SKM-1 (cell line): ENCODE measurements at regions not wholly inside any gene's neighbourhood (a gene's known extent, or its start where the extent isn't known, plus 50 kb on each side); places are given as distances from the start of the nearest gene placed in this dataset.

Experiments used
- DNase-seq: peaks from one replicate; lab custom pipeline; 2025; ENCODE audit not compliant: unreplicated experiment; lab: John Stamatoyannopoulos, UW

- no peak for DNase-seq
Measured at GRCh38 chr14:48456051-48456450, 780.6 kb upstream of the MDGA2 start.

DNA sequence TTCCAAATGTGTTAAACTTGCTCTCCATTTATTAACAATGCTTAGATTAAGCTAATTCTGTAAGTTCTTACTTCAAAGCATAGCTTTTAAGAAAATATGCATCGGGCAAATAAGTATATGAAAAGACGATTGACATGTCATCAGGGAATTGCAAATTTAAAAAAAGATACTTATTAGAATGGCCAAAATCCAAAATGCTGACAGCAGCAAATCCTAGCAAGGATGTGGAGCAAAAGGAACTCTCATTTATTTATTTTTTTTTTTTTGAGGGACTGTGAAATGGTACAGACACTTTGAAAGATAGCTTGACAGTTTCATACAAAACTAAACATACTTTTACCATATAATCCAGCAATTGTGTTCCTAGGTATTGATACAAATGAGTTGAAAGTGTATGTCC is 779.5 kb upstream of the MDGA2 start:
- no peak for DNase-seq

DNA sequence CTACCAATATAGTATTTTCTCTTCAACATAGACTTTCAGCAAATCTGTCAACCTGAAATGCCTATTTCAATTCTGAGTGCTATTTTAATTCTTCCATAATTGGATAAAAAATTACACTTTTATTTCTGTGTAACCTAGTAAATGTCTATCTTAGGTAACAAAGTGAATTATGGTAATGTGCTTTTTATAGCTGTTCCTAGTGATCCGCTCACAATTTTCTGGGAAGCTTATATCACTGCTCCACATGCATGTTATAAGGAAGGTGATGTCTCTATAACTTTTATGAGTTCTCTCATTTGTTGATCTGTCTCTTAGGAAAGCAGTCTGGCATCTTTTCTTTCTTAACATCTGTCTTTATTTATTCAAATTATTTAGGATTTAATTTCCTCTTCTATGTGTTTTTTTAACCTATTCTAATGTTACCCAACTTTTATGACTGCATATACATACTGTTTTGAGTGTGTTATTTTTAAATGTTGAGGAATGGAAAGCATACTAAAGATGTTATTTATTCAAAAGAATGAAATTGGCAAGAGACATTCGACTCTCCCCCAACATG is 777.1 kb upstream of the MDGA2 start:
- DNase-seq: no peak

DNA sequence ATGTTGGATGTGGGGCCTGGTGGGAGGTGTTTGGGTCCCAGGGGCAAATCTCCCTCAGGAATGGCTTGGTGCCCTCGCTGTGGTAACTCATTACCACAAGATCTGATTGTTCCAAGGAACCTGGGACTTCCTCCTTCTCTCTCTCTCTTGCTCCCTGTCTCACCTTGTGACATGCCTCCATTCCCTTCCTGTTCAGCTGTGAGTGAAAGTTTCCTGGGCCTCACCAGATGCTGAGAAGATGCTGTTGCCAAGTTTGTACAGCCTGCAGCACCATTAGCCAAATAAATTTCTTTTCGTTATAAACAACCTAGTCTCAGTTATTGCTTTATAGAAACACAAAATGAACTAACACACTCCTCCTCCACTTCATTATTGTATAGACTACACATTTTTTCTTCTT is 759.8 kb upstream of the MDGA2 start:
- no peak for DNase-seq

- DNase-seq: no peak
Measured at GRCh38 chr14:48430805-48431204, 755.4 kb upstream of the MDGA2 start.

DNA sequence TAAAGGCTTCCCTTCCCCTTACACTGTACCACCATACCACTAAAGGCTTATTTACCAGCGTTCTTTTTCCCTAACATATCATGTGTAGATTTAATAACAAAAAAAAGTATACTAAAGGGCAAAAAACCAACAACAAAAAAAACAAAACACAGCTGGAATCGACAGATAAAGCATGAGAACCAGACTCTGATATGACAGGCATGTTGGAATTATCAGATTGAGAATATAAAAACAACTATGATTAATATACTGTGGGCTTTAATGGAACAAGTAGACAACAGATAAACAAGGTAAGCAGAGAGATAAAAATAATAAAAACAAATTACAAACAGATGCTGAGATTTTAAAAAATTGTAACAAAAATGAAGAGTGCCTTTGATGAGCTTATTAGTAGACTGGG is 754.1 kb upstream of the MDGA2 start:
- DNase-seq: no peak

DNA sequence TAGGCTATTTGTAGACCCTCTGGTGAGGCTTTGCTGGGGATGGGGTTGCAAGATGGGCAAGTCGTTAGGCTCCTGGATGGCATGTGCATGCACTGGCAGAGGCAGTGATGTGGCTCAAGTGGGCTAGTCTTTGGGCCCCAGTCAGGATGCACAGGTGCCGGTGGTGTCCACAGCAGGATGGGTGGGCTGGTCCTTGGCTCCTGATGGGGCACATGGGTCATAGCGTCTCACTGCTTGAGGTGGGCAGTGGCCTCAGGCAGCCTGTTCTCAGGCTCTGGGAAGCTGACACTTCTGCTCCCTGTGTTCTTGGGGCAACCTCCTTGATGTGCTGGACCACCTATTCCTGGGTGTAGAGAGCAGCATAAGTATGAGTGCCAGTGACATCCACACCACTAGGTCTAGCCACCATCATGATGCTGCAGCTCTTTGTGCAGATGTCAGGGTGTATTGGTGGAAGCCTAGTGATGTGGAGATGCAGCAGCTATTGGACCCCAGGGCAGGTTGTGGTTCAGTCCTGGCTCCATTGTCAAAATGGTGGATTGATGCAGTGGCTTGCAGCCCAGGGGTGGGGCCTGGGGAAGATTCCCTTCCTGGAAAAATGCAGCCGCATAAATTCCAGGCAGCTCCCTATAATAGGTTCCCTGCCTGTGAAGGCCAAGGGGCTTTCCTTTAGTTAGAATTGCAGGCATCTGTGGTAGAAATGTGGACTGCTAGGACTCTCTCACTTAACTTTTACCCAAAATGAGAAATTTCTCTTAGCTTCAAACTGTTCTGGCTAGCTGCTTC is 742.5 kb upstream of the MDGA2 start:
- no peak for DNase-seq

DNA sequence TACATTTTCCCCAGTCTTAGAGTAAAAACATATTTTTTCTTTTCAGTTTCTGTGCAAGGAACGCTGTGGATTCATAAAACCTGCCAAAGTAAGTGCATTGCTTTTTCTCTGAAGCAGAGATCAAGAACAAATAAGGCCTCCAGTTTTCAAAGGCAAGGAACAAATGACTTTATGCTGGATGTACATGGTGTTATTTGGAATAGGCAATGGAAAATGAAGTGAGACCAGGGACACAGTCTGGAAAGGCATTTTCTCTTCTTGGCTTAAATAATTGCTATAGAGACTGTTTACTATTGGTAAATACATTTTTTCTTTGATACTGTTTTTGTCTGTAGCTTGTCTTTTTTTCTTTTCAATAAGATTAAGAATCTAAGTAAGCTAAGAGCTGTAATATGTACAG is 725.9 kb upstream of the MDGA2 start:
- DNase-seq: no peak

DNA sequence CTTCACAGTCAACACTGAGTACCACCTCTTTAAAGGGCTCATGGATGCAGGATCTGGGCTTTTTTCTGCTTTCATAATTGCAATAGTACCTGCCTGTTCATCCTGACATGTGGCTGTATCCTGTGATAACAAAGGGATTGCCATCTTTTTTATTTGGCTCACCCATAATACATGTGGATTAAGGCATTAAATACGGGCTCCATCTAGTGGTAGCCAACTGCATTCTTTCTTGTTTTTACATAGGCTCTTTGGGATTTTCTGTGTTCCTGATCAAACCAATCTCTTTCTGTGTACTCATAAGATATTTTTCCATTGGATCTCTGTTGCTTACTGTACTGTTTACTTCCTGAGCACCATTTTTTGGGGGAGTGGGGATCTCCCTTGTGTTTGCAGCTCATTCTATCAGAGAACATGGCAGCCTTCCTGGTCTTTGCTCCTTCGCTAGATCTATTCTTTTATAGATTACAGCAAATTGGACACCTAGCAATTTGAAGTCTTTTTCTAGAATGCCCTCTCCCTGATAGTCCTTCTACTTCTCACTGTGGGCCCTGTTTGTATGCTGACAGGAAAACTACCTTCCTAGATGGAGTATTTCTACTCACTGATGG is 723.4 kb upstream of the MDGA2 start:
- DNase-seq: peak; percentile 0

- no peak for DNase-seq
Measured at GRCh38 chr14:48391661-48392060, 716.3 kb upstream of the MDGA2 start.

DNA sequence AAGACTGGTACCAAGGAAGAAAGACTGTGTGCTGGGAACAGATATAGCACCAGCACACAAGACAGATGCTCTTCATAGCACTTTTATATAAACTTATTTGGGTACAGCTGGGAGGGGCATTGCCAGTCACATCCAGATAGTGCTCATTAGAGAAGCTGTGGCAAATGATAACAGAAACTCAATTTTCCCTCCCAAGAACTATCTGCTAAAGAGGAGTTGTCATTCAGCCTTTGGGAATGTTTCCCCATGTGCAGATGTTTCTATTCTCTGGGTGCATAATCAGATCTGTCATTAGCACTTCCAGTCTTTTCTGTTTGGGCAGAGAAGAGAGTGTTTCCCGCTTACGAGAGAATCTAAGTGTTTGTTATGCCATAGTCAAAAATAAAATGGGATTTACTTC is 714.9 kb upstream of the MDGA2 start:
- DNase-seq: no peak

- DNase-seq: no peak
Measured at GRCh38 chr14:48384821-48385220, 709.4 kb upstream of the MDGA2 start.

DNA sequence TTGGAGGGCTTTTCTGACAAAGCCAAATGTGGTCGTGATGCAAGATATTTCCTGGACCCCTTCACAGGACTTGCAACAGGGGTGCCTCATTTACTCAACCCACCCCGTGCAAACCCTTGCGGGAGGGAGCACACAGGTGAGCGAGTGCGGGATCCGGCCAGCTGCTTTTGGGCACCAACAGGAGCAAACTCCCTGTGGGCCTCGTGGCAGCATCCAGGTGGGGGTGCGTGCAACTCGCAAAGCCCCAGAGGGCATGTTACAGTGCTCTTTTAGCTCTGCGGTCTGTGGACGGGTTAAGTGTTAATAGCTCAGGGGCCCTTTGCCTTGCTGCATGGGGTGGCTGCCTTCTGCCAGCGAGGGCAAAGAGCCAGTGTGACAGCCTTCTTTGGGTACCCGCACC is 707.6 kb upstream of the MDGA2 start:
- no peak for DNase-seq

DNA sequence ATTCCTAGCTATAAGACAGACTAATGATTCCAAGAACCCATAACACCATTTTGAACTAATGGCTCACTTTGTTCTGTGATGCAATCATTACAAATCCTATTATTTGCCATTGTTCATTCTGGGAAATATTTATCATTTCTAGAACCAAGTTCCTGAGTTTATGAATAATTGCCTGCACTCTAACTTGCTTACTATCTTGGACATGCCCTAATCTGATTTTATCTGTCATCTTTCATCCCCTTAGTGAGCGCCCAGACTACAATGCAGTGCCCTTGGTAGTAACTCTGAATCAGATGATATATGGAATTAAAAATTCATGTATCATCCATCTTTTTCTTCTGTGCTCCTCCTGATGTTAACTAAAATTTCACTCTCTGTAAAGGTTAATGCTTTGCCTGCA is 703.1 kb upstream of the MDGA2 start:
- DNase-seq: no peak

- no peak for DNase-seq
Measured at GRCh38 chr14:48373981-48374380, 698.6 kb upstream of the MDGA2 start.

- no peak for DNase-seq
Measured at GRCh38 chr14:48350971-48351370, 675.6 kb upstream of the MDGA2 start.

DNA sequence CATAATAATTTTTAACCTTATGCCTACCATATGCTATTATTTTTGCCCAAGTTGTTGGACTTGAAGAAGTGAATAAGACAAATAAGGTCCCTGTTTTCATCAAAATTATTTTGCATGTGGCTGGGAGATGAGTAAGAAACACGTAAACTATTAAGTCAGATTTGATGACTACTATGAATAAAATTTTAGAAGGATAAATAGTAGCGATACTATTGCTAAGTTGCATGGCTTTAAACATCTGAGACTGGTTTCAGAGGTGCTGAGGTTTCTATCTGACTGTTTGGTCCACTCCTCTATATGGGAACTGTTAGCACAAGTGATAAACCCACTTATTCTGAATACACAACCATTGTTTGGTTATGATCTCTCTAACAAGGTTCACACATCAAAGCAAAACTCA is 674.3 kb upstream of the MDGA2 start:
- DNase-seq: no peak

- no peak for DNase-seq
Measured at GRCh38 chr14:48341069-48341468, 665.7 kb upstream of the MDGA2 start.

- no peak for DNase-seq
Measured at GRCh38 chr14:48333221-48333920, 658.0 kb upstream of the MDGA2 start.

DNA sequence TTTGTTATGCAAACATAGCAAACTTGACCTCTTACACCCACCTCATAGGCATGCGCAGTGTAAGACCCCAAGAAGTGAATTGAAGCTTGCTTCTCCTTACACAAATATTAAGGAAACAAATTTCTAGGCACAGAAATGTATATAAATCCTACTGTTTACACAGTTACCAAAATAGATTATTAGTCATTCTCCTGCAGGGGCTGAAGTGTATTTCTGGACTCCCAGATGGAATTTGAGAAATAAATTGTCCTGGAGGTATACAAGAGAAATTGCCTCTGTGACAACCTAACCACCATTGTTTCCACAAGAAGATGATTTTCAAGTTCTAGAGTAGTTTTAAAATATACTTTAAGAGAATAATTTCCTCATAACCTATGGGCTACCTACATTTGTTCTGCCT is 656.0 kb upstream of the MDGA2 start:
- no peak for DNase-seq

GRCh38 chr14:48325486-48325885 is 650.1 kb upstream of the MDGA2 start:
- no peak for DNase-seq

GRCh38 chr14:48323665-48324064 is 648.3 kb upstream of the MDGA2 start:
- DNase-seq: no peak
